ENCODE measurements at regions not wholly inside any gene's neighbourhood (a gene's known extent, or its start where the extent isn't known, plus 50 kb on each side); places are given as distances from the start of the nearest gene placed in this dataset.

GRCh38 chr2:147088871-147089270 lies 756.0 kb upstream of the ACVR2A start:
- TF ChIP-seq CTCF (IDR thresholded peaks at IDR 0.05) = no peak
- no peak for TF ChIP-seq POLR2AphosphoS5 (IDR thresholded peaks at IDR 0.05)
- no peak for TF ChIP-seq POLR2A (IDR thresholded peaks at IDR 0.05)

All from sigmoid colon (tissue), 4 donors.